ENCODE measurements at regions not wholly inside any gene's neighbourhood (a gene's known extent, or its start where the extent isn't known, plus 50 kb on each side); places are given as distances from the start of the nearest gene placed in this dataset.
"Not testable (repeated sequence)": the region's sequence is repeated elsewhere in the genome, so short reads cannot be mapped to it uniquely, and the experiment has no call there.

- FAIRE-seq = no peak
- DNase-seq (ENCODE audit: insufficient read length, low spot score) = no peak
Observed at GRCh38 chr6:98384801-98385200, 449.6 kb upstream of the POU3F2 start.

- FAIRE-seq (no peak), DNase-seq (ENCODE audit: insufficient read length, low spot score) (no peak)
Observed at GRCh38 chr6:98395610-98396166, 438.7 kb upstream of the POU3F2 start.

DNA sequence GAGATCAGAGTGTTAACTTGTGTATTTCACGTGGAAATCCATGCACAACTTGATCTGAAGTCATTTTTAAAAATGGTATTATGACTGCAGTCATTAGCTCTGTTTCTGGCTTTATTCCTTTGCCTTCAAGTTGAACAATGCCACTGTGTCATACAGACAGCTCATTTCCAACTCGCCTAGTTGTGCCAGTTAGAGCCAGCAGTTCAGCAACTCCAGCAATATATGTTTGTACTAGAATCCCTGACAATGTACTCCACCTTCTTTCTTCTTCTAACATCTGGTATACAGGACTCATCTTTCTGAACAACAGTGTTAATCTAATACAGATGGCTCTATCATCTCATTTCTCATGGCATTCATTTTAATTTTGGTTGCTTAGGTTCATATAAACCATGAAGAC, 418.3 kb upstream of the POU3F2 start:
- no peak for DNase-seq (ENCODE audit: insufficient read length, low spot score)
- no peak for FAIRE-seq

DNA sequence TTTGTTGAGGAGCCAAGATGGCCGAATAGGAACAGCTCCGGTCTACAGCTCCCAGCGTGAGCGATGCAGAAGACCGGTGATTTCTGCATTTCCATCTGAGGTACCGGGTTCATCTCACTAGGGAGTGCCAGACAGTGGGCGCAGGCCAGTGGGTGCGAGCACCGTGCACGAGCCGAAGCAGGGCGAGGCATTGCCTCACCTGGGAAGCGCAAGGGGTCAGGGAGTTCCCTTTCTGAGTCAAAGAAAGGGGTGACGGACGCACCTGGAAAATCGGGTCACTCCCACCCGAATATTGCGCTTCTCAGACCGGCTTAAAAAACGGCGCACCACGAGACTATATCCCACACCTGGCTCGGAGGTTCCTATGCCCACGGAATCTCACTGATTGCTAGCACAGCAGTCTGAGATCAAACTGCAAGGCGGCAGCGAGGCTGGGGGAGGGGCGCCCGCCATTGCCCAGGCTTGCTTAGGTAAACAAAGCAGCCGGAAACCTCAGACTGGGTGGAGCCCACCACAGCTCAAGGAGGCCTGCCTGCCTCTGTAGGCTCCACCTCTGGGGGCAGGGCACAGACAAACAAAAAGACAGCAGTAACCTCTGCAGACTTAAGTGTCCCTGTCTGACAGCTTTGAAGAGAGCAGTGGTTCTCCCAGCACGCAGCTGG, 417.7 kb upstream of the POU3F2 start:
- DNase-seq (ENCODE audit: insufficient read length, low spot score); FAIRE-seq: not testable (repeated sequence)

DNA sequence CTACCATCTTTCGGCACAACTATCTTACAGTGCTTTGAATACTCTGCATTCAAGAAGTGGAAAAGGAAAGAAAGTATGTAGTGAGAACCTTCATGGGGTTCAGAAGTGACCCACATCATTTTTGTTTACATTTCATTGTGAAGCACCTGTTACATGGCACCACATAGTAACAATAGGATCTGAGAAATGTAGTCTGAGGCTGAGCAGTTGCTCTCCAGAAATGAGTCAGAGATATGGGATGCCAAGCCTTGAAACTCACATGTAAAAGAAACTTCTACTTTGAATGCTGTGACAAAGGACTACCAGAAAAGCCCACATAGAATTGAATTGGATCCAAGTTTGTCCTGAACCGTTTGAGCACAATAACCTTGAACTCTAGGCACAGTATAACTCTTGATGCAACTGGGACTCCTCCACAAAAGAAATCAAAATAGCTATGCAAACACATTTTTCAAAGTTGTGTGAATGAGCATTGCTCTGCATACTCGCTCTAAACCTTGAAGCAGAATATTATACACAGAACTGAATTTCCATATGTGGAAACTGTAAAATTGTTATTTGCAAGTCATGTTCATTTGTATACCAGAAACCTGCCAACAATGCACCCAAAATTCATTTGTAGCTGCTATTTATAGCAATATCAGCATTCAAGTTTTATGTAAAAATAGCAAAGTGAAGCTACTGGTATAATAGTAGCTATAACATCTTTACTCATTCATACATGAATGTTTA, 400.9 kb upstream of the POU3F2 start:
- DNase-seq (ENCODE audit: insufficient read length, low spot score) = no peak
- no peak for FAIRE-seq

DNA sequence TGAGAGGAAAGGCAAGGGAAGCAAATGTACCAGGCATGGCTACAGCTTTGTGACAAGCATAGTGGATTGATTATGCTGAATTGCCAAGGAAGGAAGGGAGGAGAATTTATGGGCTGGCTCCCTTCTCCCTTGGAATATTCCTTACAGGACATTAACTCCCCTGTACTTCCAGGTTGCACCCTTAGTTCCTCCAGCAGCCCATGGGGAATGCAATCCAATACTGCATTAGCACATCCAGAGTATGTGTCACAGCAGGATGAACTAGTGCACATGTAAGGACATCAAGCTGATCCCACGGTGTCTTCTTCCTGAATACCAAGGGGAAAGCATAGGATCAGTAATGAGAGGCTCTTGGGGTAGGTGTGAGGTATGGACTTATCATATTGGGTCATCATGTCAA, 390.7 kb upstream of the POU3F2 start:
- no peak for DNase-seq (ENCODE audit: insufficient read length, low spot score)
- no peak for FAIRE-seq

GRCh38 chr6:98452685-98453084, 381.7 kb upstream of the POU3F2 start:
- DNase-seq (ENCODE audit: insufficient read length, low spot score) = no peak
- no peak for FAIRE-seq

GRCh38 chr6:98454809-98455322, 379.5 kb upstream of the POU3F2 start:
- no peak for DNase-seq (ENCODE audit: insufficient read length, low spot score)
- FAIRE-seq = no peak

DNA sequence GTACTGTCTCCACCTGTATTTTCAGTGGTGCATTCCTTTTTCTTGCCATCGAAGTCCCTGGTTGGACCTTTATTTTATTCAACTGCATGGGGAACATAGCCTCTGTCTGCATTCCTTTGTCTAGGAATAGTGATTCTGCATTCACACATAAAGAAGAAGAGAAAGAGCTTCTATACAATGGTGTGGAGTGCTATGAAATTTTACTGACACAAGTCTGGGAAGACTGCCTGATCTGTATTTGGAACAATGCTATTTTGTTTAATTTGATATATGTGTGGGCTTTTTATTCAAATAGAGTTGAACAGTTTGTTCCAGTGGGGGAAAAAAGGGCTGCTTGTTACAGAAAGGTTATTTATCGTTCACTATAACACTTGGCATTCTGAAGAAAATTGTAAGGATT, 375.7 kb upstream of the POU3F2 start:
- FAIRE-seq (no peak), DNase-seq (ENCODE audit: insufficient read length, low spot score) (no peak)

- no peak for FAIRE-seq
- no peak for DNase-seq (ENCODE audit: insufficient read length, low spot score)
Observed at GRCh38 chr6:98463038-98464000, 371.1 kb upstream of the POU3F2 start.

- FAIRE-seq = no peak
- DNase-seq (ENCODE audit: insufficient read length, low spot score) = no peak
Observed at GRCh38 chr6:98467091-98467490, 367.3 kb upstream of the POU3F2 start.

DNA sequence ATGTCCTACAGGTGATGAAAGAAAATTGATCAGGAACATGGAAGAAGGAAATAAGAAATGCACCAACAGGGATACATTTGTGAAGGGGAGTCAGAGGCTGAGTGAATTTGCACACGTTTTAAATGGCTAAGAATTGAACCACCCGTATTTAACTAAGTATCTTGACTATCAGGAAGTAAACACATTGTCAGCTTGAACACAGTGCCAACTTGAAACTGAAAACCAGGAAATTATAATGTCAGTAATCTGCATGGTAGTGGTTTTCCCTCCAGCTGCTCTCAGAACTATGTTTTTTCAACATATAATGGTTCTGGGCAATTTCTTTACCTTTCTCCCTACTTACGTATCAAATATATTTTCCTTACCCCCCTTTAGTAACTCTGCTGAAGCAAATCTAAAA, 366.5 kb upstream of the POU3F2 start:
- FAIRE-seq = no peak

GRCh38 chr6:98469141-98469540, 365.2 kb upstream of the POU3F2 start:
- DNase-seq (ENCODE audit: insufficient read length, low spot score) (no peak), FAIRE-seq (no peak)

More for the DNA sequence above, 366.5 kb upstream of the POU3F2 start:
- no peak for DNase-seq (ENCODE audit: insufficient read length, low spot score)

DNA sequence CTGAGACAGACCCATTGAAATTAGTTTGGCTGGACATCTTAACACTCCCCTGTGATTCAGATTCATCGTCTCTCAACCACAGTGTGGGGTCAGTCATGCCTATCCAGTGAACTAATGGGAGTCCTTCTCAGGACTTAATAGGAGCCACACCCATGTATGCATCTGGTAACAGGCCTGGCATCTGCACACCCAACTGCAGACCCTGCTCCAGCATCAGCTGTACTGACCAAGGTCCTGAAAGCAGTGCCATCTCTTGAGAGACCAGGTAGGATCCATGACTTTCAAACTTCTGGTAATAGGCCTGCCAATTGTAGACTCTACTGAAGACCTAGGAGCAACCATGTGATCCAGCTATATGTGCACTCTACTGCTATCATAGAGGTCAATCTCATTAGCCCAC, 363.6 kb upstream of the POU3F2 start:
- FAIRE-seq (no peak), DNase-seq (ENCODE audit: insufficient read length, low spot score) (no peak)

- no peak for DNase-seq (ENCODE audit: insufficient read length, low spot score)
- no peak for FAIRE-seq
Observed at GRCh38 chr6:98471444-98471843, 362.9 kb upstream of the POU3F2 start.

- FAIRE-seq (no peak), DNase-seq (ENCODE audit: insufficient read length, low spot score) (no peak)
Observed at GRCh38 chr6:98477231-98477630, 357.1 kb upstream of the POU3F2 start.

DNA sequence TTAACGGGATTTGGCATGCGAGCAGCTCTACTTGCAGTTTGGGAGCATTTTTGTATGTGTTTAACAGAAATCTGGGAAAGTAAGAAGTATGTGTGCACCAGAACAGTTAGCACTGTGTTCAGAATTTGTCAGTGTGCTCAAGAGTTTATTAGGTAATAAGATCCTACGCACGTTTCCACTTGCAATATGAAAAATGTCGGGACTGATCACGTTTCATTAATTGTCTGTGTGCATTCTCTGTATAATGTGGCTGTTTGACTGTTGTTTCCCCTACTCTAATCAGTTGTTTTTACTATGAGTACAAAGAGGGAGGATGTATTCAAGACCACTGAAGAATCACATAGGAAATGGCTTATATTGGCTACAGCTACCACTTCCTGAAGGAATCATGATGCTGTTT, 349.7 kb upstream of the POU3F2 start:
- DNase-seq (ENCODE audit: insufficient read length, low spot score) = no peak
- no peak for FAIRE-seq

GRCh38 chr6:98485593-98485992, 348.8 kb upstream of the POU3F2 start:
- FAIRE-seq = no peak

DNA sequence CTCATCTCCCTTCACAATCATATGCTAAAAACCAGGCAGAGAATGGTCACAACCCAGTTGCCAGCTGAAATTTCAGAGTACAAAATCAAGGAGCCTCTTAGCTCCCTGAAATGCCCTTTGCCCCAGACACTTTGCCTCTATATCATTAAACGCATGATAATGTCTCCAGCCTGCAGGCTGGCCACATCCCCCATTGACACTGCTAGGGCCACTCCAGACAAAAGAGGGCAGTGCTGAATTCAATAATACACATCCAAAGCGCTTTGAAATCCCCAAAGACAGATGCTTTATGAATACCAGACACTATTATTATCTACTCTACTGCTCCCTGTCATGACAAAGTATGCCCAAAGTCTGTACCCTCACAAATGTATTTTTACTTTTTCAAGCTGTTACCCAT, 348.3 kb upstream of the POU3F2 start:
- FAIRE-seq (no peak), DNase-seq (ENCODE audit: insufficient read length, low spot score) (no peak)

More at GRCh38 chr6:98485593-98485992, 348.8 kb upstream of the POU3F2 start:
- DNase-seq (ENCODE audit: insufficient read length, low spot score) = no peak

GRCh38 chr6:98487612-98488011, 346.8 kb upstream of the POU3F2 start:
- no peak for FAIRE-seq
- DNase-seq (ENCODE audit: insufficient read length, low spot score) = no peak
